Kasumi-1 (cell line): ENCODE measurements at regions not wholly inside any gene's neighbourhood (a gene's known extent, or its start where the extent isn't known, plus 50 kb on each side); places are given as distances from the start of the nearest gene placed in this dataset.
"Not testable (repeated sequence)": the region's sequence is repeated elsewhere in the genome, so short reads cannot be mapped to it uniquely, and the experiment has no call there.

Source experiments
- DNase-seq, 2 experiments: peaks; one replicate each; lab custom pipeline; 2025; lab: John Stamatoyannopoulos, UW

GRCh38 chr10:61612450-61612849, 50.3 kb upstream of the CABCOCO1 start:
- DNase-seq, result no peak

- no peak for DNase-seq
These were observed 50.7 kb upstream of the CABCOCO1 start for GRCh38 chr10:61612009-61612408.

GRCh38 chr10:61609701-61610100, 53.0 kb upstream of the CABCOCO1 start:
- no peak for DNase-seq

- DNase-seq, result no peak
These were observed 54.3 kb upstream of the CABCOCO1 start for GRCh38 chr10:61608255-61609033.

GRCh38 chr10:61606959-61607907, 55.5 kb upstream of the CABCOCO1 start:
- DNase-seq, result peak in 1 of 2 experiments; percentile 60

GRCh38 chr10:61605221-61605620, 57.5 kb upstream of the CABCOCO1 start:
- DNase-seq, result no peak

- no peak for DNase-seq
These were observed 62.3 kb upstream of the CABCOCO1 start for GRCh38 chr10:61600399-61600798.

GRCh38 chr10:61594430-61594829, 68.3 kb upstream of the CABCOCO1 start:
- DNase-seq, result no peak

GRCh38 chr10:61592581-61592980, 70.1 kb upstream of the CABCOCO1 start:
- DNase-seq, result peak; percentile 43 to 44

- DNase-seq, result peak; percentile 9 to 32
These were observed 73.0 kb upstream of the CABCOCO1 start for GRCh38 chr10:61589547-61590243.

- DNase-seq, result no peak
These were observed 73.9 kb upstream of the CABCOCO1 start for GRCh38 chr10:61588770-61589211.

- DNase-seq, result no peak
These were observed 75.9 kb upstream of the CABCOCO1 start for GRCh38 chr10:61586829-61587228.

GRCh38 chr10:61580608-61581007, 82.1 kb upstream of the CABCOCO1 start:
- no peak for DNase-seq

- DNase-seq, result not testable (repeated sequence)
These were observed 92.5 kb upstream of the CABCOCO1 start for GRCh38 chr10:61570204-61570603.

GRCh38 chr10:61567729-61568128, 95.0 kb upstream of the CABCOCO1 start:
- no peak for DNase-seq

- DNase-seq, result no peak
These were observed 96.7 kb upstream of the CABCOCO1 start for GRCh38 chr10:61565819-61566560.

- DNase-seq, result no peak
These were observed 98.3 kb upstream of the CABCOCO1 start for GRCh38 chr10:61564444-61564843.

GRCh38 chr10:61559615-61560014, 103.1 kb upstream of the CABCOCO1 start:
- no peak for DNase-seq

- no peak for DNase-seq
These were observed 104.5 kb upstream of the CABCOCO1 start for GRCh38 chr10:61558188-61558587.

GRCh38 chr10:61554925-61555324, 101.7 kb upstream of the TMEM26 start:
- DNase-seq, result no peak

GRCh38 chr10:61549861-61550260, 96.7 kb upstream of the TMEM26 start:
- DNase-seq, result no peak

- DNase-seq, result no peak
These were observed 95.2 kb upstream of the TMEM26 start for GRCh38 chr10:61548364-61548763.
